ENCODE measurements at regions not wholly inside any gene's neighbourhood (a gene's known extent, or its start where the extent isn't known, plus 50 kb on each side); places are given as distances from the start of the nearest gene placed in this dataset.

DNA sequence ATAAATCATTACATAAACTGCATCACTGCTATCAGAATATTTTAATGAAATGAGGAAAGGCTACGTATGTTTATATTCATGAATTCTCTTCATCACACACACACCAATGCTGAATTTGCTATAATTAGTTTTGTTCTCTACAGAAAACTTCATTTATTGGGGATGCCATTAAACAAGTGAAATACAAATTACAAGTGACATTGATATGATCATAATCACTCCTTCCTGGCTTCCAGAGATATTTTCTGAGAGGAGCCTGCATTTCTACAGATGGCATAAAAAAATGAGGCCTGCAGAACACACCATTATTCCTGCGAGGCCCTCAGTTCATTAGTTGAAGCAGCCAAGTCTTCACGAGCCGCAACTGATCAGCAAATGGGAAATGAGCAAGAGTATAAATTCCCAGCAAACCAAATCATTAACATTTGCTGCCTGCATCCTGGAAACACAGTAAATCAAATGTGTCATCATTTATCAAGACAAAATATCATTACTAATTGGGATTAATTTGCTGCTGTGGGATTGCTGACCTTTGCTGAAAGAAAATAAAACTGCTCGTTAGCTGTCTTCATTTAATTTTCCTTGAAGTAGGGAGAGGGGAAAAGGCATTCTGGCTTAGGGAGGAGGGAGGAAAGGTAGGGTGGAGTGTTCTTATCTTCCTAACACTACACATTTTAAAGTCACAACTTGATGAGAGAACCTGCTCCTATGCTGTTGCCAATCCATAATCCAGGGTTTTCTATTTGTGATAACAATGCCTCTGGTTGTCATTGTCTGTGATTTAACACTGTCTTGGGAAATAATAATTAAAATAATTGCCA, 921.9 kb downstream of the SQOR start:
- Histone ChIP-seq H3K9me3 (ENCODE audit: control insufficient read depth in 2 of 2, low read length in 2 of 2) (no peaks in the 10 kb centered on the region), H3K27me3 (ENCODE audit: control insufficient read depth in 2 of 2, insufficient read depth in 2 of 2, low read length in 2 of 2) (no peaks in the 10 kb centered on the region), H3K4me3 (ENCODE audit: low read length in 2 of 2) (no peak overlapping the region), H3K4me1 (ENCODE audit: control insufficient read depth in 2 of 2, insufficient read depth in 2 of 2, low read length in 2 of 2) (no peaks in the 10 kb centered on the region), H3K9ac (ENCODE audit: low read depth in 1 of 2, low read length in 2 of 2) (no peak overlapping the region), H3K36me3 (ENCODE audit: control insufficient read depth in 2 of 2, insufficient read depth in 2 of 2, low read length in 2 of 2) (no peaks in the 10 kb centered on the region), H3K27ac (ENCODE audit: low read depth in 2 of 2, low read length in 2 of 2) (no peak overlapping the region)

DNA sequence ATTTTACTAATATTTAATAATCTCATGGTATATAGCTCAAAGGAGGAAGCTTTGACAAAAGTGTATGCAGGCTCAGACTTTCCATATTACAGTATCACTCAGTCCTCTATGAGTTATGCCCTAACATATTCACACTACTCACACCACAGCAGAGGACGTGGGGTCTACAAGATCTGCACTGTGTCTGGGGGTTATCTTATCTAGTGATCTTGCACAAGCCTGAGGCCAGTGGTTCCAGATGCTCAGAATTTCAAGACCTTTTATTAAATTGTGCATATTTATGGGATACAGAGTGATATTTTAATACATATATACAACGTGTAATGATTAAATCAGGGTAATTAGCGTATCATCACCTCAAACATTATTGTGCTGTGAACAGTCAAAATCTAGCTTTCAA, 933.1 kb downstream of the SQOR start:
- no peaks in the 10 kb centered on the region for H3K9me3 ChIP-seq (ENCODE audit: control insufficient read depth in 2 of 2, low read length in 2 of 2)
- no peaks in the 10 kb centered on the region for H3K36me3 ChIP-seq (ENCODE audit: control insufficient read depth in 2 of 2, insufficient read depth in 2 of 2, low read length in 2 of 2)
- H3K27me3 ChIP-seq (ENCODE audit: control insufficient read depth in 2 of 2, insufficient read depth in 2 of 2, low read length in 2 of 2): no peaks in the 10 kb centered on the region
- H3K27ac ChIP-seq (ENCODE audit: low read depth in 2 of 2, low read length in 2 of 2): no peak overlapping the region
- no peak overlapping the region for H3K4me3 ChIP-seq (ENCODE audit: low read length in 2 of 2)
- H3K4me1 ChIP-seq (ENCODE audit: control insufficient read depth in 2 of 2, insufficient read depth in 2 of 2, low read length in 2 of 2): no peaks in the 10 kb centered on the region
- H3K9ac ChIP-seq (ENCODE audit: low read depth in 1 of 2, low read length in 2 of 2): no peak overlapping the region

DNA sequence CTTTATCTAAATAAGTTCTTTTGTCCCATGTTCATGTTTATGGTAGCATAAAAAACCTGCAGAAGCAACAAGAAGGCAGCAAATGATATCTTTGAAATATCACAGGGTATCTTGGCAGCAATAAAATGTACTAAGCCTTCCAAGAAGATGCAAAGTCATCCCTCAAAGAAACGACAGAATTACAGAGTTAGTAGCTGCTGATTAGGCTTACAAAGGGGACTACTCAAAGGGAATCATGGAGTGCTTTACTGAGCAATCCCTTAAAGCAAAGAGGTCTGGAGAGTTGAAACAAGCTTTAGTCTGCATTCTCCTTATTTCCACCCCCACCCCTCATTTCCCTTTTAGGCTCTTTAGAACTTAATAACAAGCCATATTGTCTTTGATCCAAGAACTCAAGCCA, 935.0 kb downstream of the SQOR start:
- Histone ChIP-seq H3K4me3 (ENCODE audit: low read length in 2 of 2) (no peak overlapping the region), H3K27me3 (ENCODE audit: control insufficient read depth in 2 of 2, insufficient read depth in 2 of 2, low read length in 2 of 2) (no peaks in the 10 kb centered on the region), H3K9me3 (ENCODE audit: control insufficient read depth in 2 of 2, low read length in 2 of 2) (no peaks in the 10 kb centered on the region), H3K9ac (ENCODE audit: low read depth in 1 of 2, low read length in 2 of 2) (no peak overlapping the region), H3K36me3 (ENCODE audit: control insufficient read depth in 2 of 2, insufficient read depth in 2 of 2, low read length in 2 of 2) (no peaks in the 10 kb centered on the region), H3K4me1 (ENCODE audit: control insufficient read depth in 2 of 2, insufficient read depth in 2 of 2, low read length in 2 of 2) (no peaks in the 10 kb centered on the region), H3K27ac (ENCODE audit: low read depth in 2 of 2, low read length in 2 of 2) (no peak overlapping the region)

DNA sequence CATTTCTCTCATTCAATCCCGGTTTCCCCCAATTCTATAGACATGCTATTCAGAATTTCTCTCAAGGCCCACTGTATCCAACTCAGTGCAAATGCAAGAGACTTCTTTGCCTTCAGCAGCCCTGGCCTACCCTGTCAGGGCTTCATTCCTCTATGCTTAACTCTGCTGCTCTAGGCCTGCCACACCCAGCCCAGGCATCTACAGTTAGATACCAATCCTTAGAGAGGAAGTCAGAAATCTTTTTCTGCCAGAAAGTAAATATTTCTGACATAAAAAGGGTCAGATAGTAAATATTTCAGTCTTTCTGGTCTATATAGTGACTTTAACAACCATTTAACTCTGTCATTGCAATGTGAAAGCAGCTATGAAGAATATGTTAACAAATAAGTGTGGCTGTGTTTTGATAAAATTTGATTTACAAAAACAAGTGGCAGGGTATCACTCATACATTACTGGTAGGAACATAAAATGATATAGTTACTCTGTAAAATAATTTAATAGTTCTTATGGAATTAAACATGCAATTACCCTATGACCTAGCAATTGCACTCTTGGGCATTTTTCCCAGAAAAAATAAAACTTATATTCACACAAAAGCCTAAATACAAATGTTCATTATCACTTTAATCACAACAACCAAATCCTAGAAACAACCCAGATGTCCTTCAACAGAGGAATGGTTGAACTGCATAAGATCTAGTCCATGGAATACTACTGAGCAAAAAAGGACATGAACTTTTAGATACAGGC, 942.0 kb downstream of the SQOR start:
- Histone ChIP-seq H3K4me3 (ENCODE audit: low read length in 2 of 2) (no peak overlapping the region), H3K36me3 (ENCODE audit: control insufficient read depth in 2 of 2, insufficient read depth in 2 of 2, low read length in 2 of 2) (no peaks in the 10 kb centered on the region), H3K9ac (ENCODE audit: low read depth in 1 of 2, low read length in 2 of 2) (no peak overlapping the region), H3K9me3 (ENCODE audit: control insufficient read depth in 2 of 2, low read length in 2 of 2) (no peaks in the 10 kb centered on the region), H3K27ac (ENCODE audit: low read depth in 2 of 2, low read length in 2 of 2) (no peak overlapping the region), H3K4me1 (ENCODE audit: control insufficient read depth in 2 of 2, insufficient read depth in 2 of 2, low read length in 2 of 2) (peaks cover 0 to 10% of the 10 kb centered on the region in 2 donors), H3K27me3 (ENCODE audit: control insufficient read depth in 2 of 2, insufficient read depth in 2 of 2, low read length in 2 of 2) (no peaks in the 10 kb centered on the region)

DNA sequence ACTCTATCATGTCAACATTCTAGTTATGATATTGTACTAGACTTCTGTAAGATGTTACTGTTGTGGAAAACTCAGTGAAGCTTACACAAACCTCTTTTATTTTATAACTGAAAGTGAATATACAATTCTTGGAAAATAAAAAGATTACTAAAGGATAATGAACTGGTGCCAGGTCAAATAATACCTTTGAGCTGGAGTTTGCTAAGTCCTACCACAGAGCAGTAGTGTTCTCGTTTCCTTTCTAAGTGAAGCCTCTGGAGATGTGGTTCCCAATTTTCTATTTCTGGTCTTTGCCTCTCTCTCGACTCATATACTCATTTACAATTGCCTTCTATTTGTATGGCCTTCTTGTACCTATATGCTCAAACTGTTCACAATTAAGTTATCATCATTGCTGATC, 942.9 kb downstream of the SQOR start:
- Histone ChIP-seq H3K36me3 (ENCODE audit: control insufficient read depth in 2 of 2, insufficient read depth in 2 of 2, low read length in 2 of 2) (no peaks in the 10 kb centered on the region), H3K4me1 (ENCODE audit: control insufficient read depth in 2 of 2, insufficient read depth in 2 of 2, low read length in 2 of 2) (peaks cover 0 to 10% of the 10 kb centered on the region in 2 donors), H3K9me3 (ENCODE audit: control insufficient read depth in 2 of 2, low read length in 2 of 2) (no peaks in the 10 kb centered on the region), H3K27ac (ENCODE audit: low read depth in 2 of 2, low read length in 2 of 2) (no peak overlapping the region), H3K4me3 (ENCODE audit: low read length in 2 of 2) (no peak overlapping the region), H3K27me3 (ENCODE audit: control insufficient read depth in 2 of 2, insufficient read depth in 2 of 2, low read length in 2 of 2) (no peaks in the 10 kb centered on the region), H3K9ac (ENCODE audit: low read depth in 1 of 2, low read length in 2 of 2) (no peak overlapping the region)

DNA sequence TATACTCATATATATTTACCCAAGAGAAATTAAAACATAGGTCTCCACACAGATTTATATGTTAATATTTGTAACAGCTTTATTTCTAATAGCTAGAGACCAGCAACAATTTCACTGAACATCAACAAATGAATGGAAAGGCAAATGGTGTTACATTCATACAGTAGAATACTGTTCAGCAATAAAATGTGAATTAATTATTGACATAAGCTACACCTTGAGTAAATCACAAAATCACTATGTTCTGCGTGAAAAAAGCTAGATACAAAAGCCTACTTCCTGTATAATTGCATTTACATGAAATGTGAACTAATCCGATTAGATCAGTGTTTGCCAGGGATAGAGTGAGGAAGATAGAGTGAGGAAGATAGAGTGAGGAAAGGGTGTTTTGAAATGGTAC, 945.7 kb downstream of the SQOR start:
- H3K27me3 ChIP-seq (ENCODE audit: control insufficient read depth in 2 of 2, insufficient read depth in 2 of 2, low read length in 2 of 2): no peaks in the 10 kb centered on the region
- no peak overlapping the region for H3K4me3 ChIP-seq (ENCODE audit: low read length in 2 of 2)
- no peak overlapping the region for H3K27ac ChIP-seq (ENCODE audit: low read depth in 2 of 2, low read length in 2 of 2)
- H3K36me3 ChIP-seq (ENCODE audit: control insufficient read depth in 2 of 2, insufficient read depth in 2 of 2, low read length in 2 of 2): no peaks in the 10 kb centered on the region
- no peaks in the 10 kb centered on the region for H3K9me3 ChIP-seq (ENCODE audit: control insufficient read depth in 2 of 2, low read length in 2 of 2)
- H3K9ac ChIP-seq (ENCODE audit: low read depth in 1 of 2, low read length in 2 of 2): no peak overlapping the region
- peaks cover 0 to 10% of the 10 kb centered on the region in 2 donors for H3K4me1 ChIP-seq (ENCODE audit: control insufficient read depth in 2 of 2, insufficient read depth in 2 of 2, low read length in 2 of 2)

DNA sequence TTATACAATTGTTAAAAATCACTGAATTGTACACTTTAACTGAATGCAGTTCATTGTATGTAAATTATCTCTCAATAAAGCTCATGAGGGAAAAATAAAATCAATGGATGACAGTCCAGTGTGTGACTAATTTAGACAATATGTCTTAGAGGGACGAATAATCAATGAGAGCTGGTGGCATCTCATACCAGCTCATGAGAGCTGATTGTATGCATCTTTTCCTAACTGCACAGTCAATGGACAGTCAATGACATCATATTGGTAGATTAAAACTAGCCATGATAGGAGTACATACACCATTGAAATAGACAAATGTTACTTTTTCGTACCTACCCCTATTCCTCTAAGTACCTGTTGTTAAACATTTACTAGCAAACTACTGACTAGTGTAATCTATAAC, 946.1 kb downstream of the SQOR start:
- Histone ChIP-seq H3K36me3 (ENCODE audit: control insufficient read depth in 2 of 2, insufficient read depth in 2 of 2, low read length in 2 of 2) (no peaks in the 10 kb centered on the region), H3K27ac (ENCODE audit: low read depth in 2 of 2, low read length in 2 of 2) (no peak overlapping the region), H3K9me3 (ENCODE audit: control insufficient read depth in 2 of 2, low read length in 2 of 2) (no peaks in the 10 kb centered on the region), H3K9ac (ENCODE audit: low read depth in 1 of 2, low read length in 2 of 2) (no peak overlapping the region), H3K4me1 (ENCODE audit: control insufficient read depth in 2 of 2, insufficient read depth in 2 of 2, low read length in 2 of 2) (peaks cover 0 to 10% of the 10 kb centered on the region in 2 donors), H3K27me3 (ENCODE audit: control insufficient read depth in 2 of 2, insufficient read depth in 2 of 2, low read length in 2 of 2) (no peaks in the 10 kb centered on the region), H3K4me3 (ENCODE audit: low read length in 2 of 2) (no peak overlapping the region)

DNA sequence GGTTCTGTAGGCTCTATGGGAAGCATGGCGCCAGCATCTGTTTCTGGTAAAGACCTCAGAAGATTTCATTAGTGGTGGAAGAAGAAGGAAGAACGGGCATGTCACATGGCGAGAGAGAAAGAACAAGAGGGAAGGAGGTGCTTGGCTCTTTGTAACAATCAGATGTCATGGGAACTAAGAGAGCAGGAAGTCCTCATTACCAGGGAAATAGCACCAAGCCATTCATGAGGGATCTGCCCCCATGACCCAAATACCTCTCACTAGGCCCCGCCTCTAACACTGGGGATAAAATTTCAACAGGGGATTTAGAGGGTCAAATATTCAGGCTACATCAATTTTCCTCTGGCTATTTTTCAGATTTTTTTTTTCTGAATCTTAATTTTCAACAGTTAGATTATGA, 954.3 kb downstream of the SQOR start:
- no peaks in the 10 kb centered on the region for H3K27me3 ChIP-seq (ENCODE audit: control insufficient read depth in 2 of 2, insufficient read depth in 2 of 2, low read length in 2 of 2)
- no peak overlapping the region for H3K4me3 ChIP-seq (ENCODE audit: low read length in 2 of 2)
- no peaks in the 10 kb centered on the region for H3K4me1 ChIP-seq (ENCODE audit: control insufficient read depth in 2 of 2, insufficient read depth in 2 of 2, low read length in 2 of 2)
- no peak overlapping the region for H3K27ac ChIP-seq (ENCODE audit: low read depth in 2 of 2, low read length in 2 of 2)
- no peaks in the 10 kb centered on the region for H3K36me3 ChIP-seq (ENCODE audit: control insufficient read depth in 2 of 2, insufficient read depth in 2 of 2, low read length in 2 of 2)
- H3K9me3 ChIP-seq (ENCODE audit: control insufficient read depth in 2 of 2, low read length in 2 of 2): peaks cover 0 to 3% of the 10 kb centered on the region in 2 donors
- no peak overlapping the region for H3K9ac ChIP-seq (ENCODE audit: low read depth in 1 of 2, low read length in 2 of 2)

DNA sequence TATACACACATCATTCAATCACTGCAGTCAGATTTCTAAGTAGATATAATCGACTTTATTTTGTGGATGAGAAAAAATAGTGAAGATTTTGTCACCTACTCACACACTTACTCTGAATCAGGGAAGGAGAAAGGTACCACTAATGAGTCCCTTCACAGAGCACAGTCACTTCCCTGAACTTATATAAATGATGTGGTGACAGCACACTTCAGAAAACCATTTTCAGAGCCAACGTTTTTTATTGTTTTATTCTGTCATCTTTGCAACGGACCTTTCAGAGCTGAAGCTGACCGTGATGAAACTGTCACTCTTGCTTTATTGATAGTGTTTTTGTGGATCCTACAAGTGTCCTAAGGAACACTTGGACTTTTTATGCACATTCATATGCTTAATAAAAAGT, 956.6 kb downstream of the SQOR start:
- no peak overlapping the region for H3K4me3 ChIP-seq (ENCODE audit: low read length in 2 of 2)
- no peaks in the 10 kb centered on the region for H3K4me1 ChIP-seq (ENCODE audit: control insufficient read depth in 2 of 2, insufficient read depth in 2 of 2, low read length in 2 of 2)
- no peaks in the 10 kb centered on the region for H3K36me3 ChIP-seq (ENCODE audit: control insufficient read depth in 2 of 2, insufficient read depth in 2 of 2, low read length in 2 of 2)
- H3K27me3 ChIP-seq (ENCODE audit: control insufficient read depth in 2 of 2, insufficient read depth in 2 of 2, low read length in 2 of 2): no peaks in the 10 kb centered on the region
- H3K27ac ChIP-seq (ENCODE audit: low read depth in 2 of 2, low read length in 2 of 2): no peak overlapping the region
- H3K9me3 ChIP-seq (ENCODE audit: control insufficient read depth in 2 of 2, low read length in 2 of 2): peaks cover 0 to 3% of the 10 kb centered on the region in 2 donors
- no peak overlapping the region for H3K9ac ChIP-seq (ENCODE audit: low read depth in 1 of 2, low read length in 2 of 2)

DNA sequence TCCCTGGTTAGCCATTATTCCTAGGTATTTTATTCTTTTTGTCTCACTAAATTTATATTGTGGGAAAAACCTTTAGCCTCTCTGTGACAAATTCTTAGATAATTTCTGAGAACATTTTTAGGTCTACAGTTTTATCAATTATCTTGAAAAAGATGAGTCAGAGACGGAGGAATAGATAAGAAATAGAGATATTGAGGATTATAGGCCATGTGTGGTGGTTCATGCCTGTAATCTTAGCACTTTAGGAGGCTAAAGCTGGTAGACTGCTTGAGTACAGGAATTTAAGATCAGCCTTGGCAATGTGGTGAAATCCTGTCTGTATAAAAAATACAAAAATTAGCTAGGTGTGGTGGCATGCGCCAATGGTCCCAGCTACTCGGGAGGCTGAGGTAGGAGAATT, 960.2 kb downstream of the SQOR start:
- Histone ChIP-seq H3K27ac (ENCODE audit: low read depth in 2 of 2, low read length in 2 of 2) (no peak overlapping the region), H3K36me3 (ENCODE audit: control insufficient read depth in 2 of 2, insufficient read depth in 2 of 2, low read length in 2 of 2) (no peaks in the 10 kb centered on the region), H3K4me1 (ENCODE audit: control insufficient read depth in 2 of 2, insufficient read depth in 2 of 2, low read length in 2 of 2) (no peaks in the 10 kb centered on the region), H3K4me3 (ENCODE audit: low read length in 2 of 2) (no peak overlapping the region), H3K9ac (ENCODE audit: low read depth in 1 of 2, low read length in 2 of 2) (no peak overlapping the region), H3K27me3 (ENCODE audit: control insufficient read depth in 2 of 2, insufficient read depth in 2 of 2, low read length in 2 of 2) (no peaks in the 10 kb centered on the region), H3K9me3 (ENCODE audit: control insufficient read depth in 2 of 2, low read length in 2 of 2) (no peaks in the 10 kb centered on the region)
